Liver (tissue), 8 donors: ENCODE measurements at regions not wholly inside any gene's neighbourhood (a gene's known extent, or its start where the extent isn't known, plus 50 kb on each side); places are given as distances from the start of the nearest gene placed in this dataset.
A peak's percentile ranks its signal among the peaks of the same experiment; 100 is the strongest.

Experiments used
- DNase-seq: peaks from one replicate; pipeline ENCODE4 v3.0.0-alpha.2; 2017; ENCODE audit warnings: low spot score
- H3K27ac ChIP-seq, 2 donors: one replicate each; pipeline ENCODE4 v1.7.0; 2013; ENCODE audit warnings: inconsistent platforms in 2 of 2, low read length in 2 of 2, control low read depth in 1 of 2, low read depth in 1 of 2, mild to moderate bottlenecking in 1 of 2
- H3K27me3 ChIP-seq, 4 donors: one replicate each; pipeline versions ENCODE4 v1.6.1 to v1.7.0; 2013; ENCODE audit warnings: low read length in 3 of 4, inconsistent platforms in 1 of 4, mild to moderate bottlenecking in 1 of 4, moderate library complexity in 1 of 4; ENCODE audit not compliant: control insufficient read depth in 4 of 4, insufficient read depth in 4 of 4
- H3K36me3 ChIP-seq, 4 donors: one replicate each; pipeline versions ENCODE4 v1.6.1 to v1.7.0; 2013; ENCODE audit warnings: low read length in 3 of 4, mild to moderate bottlenecking in 3 of 4, low read depth in 1 of 4, moderate library complexity in 1 of 4; ENCODE audit not compliant: control insufficient read depth in 4 of 4, insufficient read depth in 3 of 4
- H3K4me1 ChIP-seq, 4 donors: one replicate each; pipeline versions ENCODE4 v1.6.1 to v1.7.0; 2013; ENCODE audit warnings: low read length in 3 of 4, mild to moderate bottlenecking in 3 of 4, moderate library complexity in 1 of 4; ENCODE audit not compliant: control insufficient read depth in 4 of 4, insufficient read depth in 4 of 4
- H3K4me3 ChIP-seq, 3 donors: one replicate each; pipeline versions ENCODE4 v1.6.1 to v1.7.0; 2013; ENCODE audit warnings: low read length in 3 of 3, control low read depth in 1 of 3, low read depth in 1 of 3, mild to moderate bottlenecking in 1 of 3
- H3K9ac ChIP-seq, 2 donors: one replicate each; pipeline ENCODE4 v1.7.0; 2013; ENCODE audit warnings: low read length in 2 of 2, mild to moderate bottlenecking in 2 of 2, moderate library complexity in 2 of 2, control low read depth in 1 of 2, low read depth in 1 of 2
- H3K9me3 ChIP-seq, 4 donors: one replicate each; pipeline versions ENCODE4 v1.6.1 to v1.7.0; 2013; ENCODE audit warnings: low read length in 3 of 4; ENCODE audit not compliant: control insufficient read depth in 4 of 4
- EGR1 ChIP-seq, 2 donors: IDR thresholded peaks; 2 replicates each; pipeline ENCODE4 v1.6.1; 2016 to 2018; ENCODE audit warnings: antibody characterized with exemption in 2 of 2, low read depth in 2 of 2
- FOXA1 ChIP-seq: IDR thresholded peaks from 2 replicates; pipeline ENCODE4 v1.6.1; 2016; ENCODE audit warnings: antibody characterized with exemption
- FOXA2 ChIP-seq: IDR thresholded peaks from 2 replicates; pipeline ENCODE4 v1.6.1; 2016; ENCODE audit warnings: antibody characterized with exemption
- GABPA ChIP-seq, 2 donors: IDR thresholded peaks in 1 of 2; conservative IDR thresholded peaks in 1 of 2; 2 replicates each; pipeline ENCODE4 v1.6.1; 2016; ENCODE audit warnings: antibody characterized with exemption in 2 of 2, mild to moderate bottlenecking in 1 of 2, moderate library complexity in 1 of 2
- HNF4G ChIP-seq: IDR thresholded peaks from 2 replicates; pipeline ENCODE4 v1.6.1; 2016; ENCODE audit warnings: antibody characterized with exemption
- NR2F2 ChIP-seq: IDR thresholded peaks from 2 replicates; pipeline ENCODE4 v1.6.1; 2016; ENCODE audit warnings: antibody characterized with exemption
- RAD21 ChIP-seq, 2 donors: IDR thresholded peaks; 2 replicates each; pipeline ENCODE4 v1.6.1; 2016; ENCODE audit warnings: antibody characterized with exemption in 2 of 2, mild to moderate bottlenecking in 2 of 2
- RXRA ChIP-seq, 2 donors: IDR thresholded peaks; 2 replicates each; pipeline ENCODE4 v1.6.1; 2017 to 2018; ENCODE audit warnings: antibody characterized with exemption in 2 of 2, mild to moderate bottlenecking in 1 of 2
- SP1 ChIP-seq: IDR thresholded peaks from 2 replicates; pipeline ENCODE4 v1.6.1; 2018; ENCODE audit warnings: antibody characterized with exemption, mild to moderate bottlenecking
- TAF1 ChIP-seq: conservative IDR thresholded peaks from 2 replicates; pipeline ENCODE4 v1.6.1; 2016; ENCODE audit warnings: antibody characterized with exemption, mild to moderate bottlenecking
- YY1 ChIP-seq: IDR thresholded peaks from 2 replicates; pipeline ENCODE4 v1.6.1; 2016; ENCODE audit warnings: antibody characterized with exemption, mild to moderate bottlenecking
- WGBS: extraction: QIAGEN DNeasy Blood & Tissue Kit; methylation state at CpG from one replicate; pipeline ENCODE4 v1.1.7; 2013; 5-methylcytosine and 5-hydroxymethylcytosine counted together
- TF ChIP-seq, protein P1 (sequence below): IDR thresholded peaks from 2 replicates; pipeline ENCODE4 v1.6.1; 2016; ENCODE audit warnings: antibody characterized with exemption
- TF ChIP-seq, protein P2 (sequence below): fragments of 150-350 bp; IDR thresholded peaks from 2 replicates; pipeline ENCODE4 v1.5.1; 2017; ENCODE audit warnings: improper control_type of control experiment, low read depth, low read length; ENCODE audit not compliant: missing input control
- TF ChIP-seq, protein P3 (sequence below): IDR thresholded peaks from 2 replicates; pipeline ENCODE4 v1.6.1; 2016; ENCODE audit warnings: antibody characterized with exemption
- TF ChIP-seq, protein P4 (sequence below): IDR thresholded peaks from 2 replicates; pipeline ENCODE4 v1.6.1; 2016; ENCODE audit warnings: antibody characterized with exemption, mild to moderate bottlenecking
- donor health status: healthy.
- donor health status: healthy.
- donor health status: healthy.
- donor health status: healthy.
- donor health status: healthy.

DNA sequence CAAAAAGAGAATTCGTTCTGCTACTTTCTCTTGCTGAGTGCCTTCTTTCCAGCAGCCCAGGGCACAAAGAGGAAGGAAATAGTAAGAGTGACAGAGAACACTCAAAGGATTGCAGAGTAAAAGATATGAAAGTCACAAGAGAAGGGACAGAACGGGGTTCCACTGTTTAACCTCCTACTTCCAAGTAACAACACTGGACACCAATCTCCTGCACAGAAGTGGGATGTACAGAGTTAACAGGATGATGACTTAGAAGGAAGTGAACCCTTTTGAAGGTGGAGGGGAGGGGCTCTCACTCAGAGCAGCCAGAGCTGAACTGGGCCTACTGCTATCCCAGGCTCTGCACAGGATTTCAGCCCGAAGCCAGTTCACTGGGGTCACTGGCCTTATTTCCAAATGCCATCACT lies 130.1 kb upstream of the PRICKLE2 start:
- DNase-seq: no peak
- Histone ChIP-seq H3K27me3 (no peaks in the 10 kb centered on the region), H3K4me1 (peaks cover 0 to 3% (median 0%) of the 10 kb centered on the region in 4 donors), H3K9me3 (no peaks in the 10 kb centered on the region), H3K9ac (no peak overlapping the region), H3K36me3 (no peaks in the 10 kb centered on the region), H3K4me3 (no peak overlapping the region), H3K27ac (peak overlapping the region; percentile 37 to 38)
- WGBS: 57% methylated on average over 3 of the region's 3 CpGs
- TF ChIP-seq RAD21 (IDR thresholded peaks at IDR 0.05) (peak; percentile 30 to 35), NR2F2 (peak; percentile 88), SP1 (peak; percentile 33), FOXA1 (no peak), HNF4G (no peak), RXRA (IDR thresholded peaks at IDR 0.05) (peak; percentile 38 to 53)
- TF ChIP-seq, protein P1, sequence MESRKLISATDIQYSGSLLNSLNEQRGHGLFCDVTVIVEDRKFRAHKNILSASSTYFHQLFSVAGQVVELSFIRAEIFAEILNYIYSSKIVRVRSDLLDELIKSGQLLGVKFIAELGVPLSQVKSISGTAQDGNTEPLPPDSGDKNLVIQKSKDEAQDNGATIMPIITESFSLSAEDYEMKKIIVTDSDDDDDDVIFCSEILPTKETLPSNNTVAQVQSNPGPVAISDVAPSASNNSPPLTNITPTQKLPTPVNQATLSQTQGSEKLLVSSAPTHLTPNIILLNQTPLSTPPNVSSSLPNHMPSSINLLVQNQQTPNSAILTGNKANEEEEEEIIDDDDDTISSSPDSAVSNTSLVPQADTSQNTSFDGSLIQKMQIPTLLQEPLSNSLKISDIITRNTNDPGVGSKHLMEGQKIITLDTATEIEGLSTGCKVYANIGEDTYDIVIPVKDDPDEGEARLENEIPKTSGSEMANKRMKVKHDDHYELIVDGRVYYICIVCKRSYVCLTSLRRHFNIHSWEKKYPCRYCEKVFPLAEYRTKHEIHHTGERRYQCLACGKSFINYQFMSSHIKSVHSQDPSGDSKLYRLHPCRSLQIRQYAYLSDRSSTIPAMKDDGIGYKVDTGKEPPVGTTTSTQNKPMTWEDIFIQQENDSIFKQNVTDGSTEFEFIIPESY: no peak
- TF ChIP-seq, protein P2, sequence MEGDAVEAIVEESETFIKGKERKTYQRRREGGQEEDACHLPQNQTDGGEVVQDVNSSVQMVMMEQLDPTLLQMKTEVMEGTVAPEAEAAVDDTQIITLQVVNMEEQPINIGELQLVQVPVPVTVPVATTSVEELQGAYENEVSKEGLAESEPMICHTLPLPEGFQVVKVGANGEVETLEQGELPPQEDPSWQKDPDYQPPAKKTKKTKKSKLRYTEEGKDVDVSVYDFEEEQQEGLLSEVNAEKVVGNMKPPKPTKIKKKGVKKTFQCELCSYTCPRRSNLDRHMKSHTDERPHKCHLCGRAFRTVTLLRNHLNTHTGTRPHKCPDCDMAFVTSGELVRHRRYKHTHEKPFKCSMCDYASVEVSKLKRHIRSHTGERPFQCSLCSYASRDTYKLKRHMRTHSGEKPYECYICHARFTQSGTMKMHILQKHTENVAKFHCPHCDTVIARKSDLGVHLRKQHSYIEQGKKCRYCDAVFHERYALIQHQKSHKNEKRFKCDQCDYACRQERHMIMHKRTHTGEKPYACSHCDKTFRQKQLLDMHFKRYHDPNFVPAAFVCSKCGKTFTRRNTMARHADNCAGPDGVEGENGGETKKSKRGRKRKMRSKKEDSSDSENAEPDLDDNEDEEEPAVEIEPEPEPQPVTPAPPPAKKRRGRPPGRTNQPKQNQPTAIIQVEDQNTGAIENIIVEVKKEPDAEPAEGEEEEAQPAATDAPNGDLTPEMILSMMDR: no peak

DNA sequence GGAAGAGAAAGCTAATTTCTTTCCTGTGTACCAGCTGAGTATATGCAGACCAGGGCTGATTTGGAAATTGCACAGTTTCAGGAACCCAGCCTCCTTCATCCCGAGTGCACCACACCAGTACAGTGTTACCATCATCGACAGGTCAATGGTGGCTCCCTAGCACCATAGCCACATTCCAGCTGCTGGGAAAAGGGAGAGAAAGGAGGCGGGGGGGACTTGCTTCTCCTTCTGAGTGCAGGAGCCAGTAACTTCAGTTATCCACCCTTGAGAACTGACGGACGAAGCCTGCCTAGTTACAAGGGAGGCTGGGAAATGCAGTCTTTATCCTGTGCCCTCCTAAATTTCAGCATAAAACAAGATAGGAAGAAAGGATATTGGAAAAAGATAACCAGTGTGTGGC lies 129.7 kb upstream of the PRICKLE2 start:
- no peak overlapping the region for H3K4me3 ChIP-seq
- 72% methylated on average over 5 of the region's 5 CpGs for whole genome bisulfite sequencing
- H3K27ac ChIP-seq: peak overlapping the region; percentile 37 to 38
- no peak for TF ChIP-seq RAD21 (IDR thresholded peaks at IDR 0.05)
- H3K36me3 ChIP-seq: no peaks in the 10 kb centered on the region
- no peak for DNase-seq
- no peak overlapping the region for H3K9ac ChIP-seq
- peaks cover 0 to 3% (median 0%) of the 10 kb centered on the region in 4 donors for H3K4me1 ChIP-seq
- H3K9me3 ChIP-seq: no peaks in the 10 kb centered on the region
- no peaks in the 10 kb centered on the region for H3K27me3 ChIP-seq

DNA sequence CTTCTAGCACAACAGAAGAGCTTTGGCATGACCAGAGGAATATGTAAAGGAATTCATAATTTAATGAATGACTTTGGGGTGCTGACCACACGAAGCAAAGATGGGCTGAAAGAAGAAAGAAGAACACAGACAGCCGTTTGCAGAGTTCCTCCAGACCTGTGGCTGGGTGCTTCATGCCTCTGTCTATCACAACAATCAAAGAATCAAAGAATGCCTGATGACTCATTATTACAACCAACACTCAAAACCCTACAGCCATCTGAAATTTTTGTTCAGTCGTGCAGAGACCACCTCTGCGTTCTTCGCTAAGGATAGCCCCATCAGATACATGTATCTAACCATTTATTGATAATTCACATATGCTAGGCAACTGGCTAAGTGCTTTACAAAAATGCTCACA lies 129.0 kb upstream of the PRICKLE2 start:
- H3K27me3 ChIP-seq: no peaks in the 10 kb centered on the region
- peaks cover 0 to 3% (median 0%) of the 10 kb centered on the region in 4 donors for H3K4me1 ChIP-seq
- H3K36me3 ChIP-seq: no peaks in the 10 kb centered on the region
- DNase-seq: no peak
- no peak overlapping the region for H3K9ac ChIP-seq
- TF ChIP-seq FOXA1: no peak
- no peak for TF ChIP-seq GABPA (IDR thresholded peaks at IDR 0.05 in 1 of 2, conservative IDR thresholded peaks at IDR 0.05 in 1 of 2)
- TF ChIP-seq YY1: no peak
- TF ChIP-seq, protein P3, sequence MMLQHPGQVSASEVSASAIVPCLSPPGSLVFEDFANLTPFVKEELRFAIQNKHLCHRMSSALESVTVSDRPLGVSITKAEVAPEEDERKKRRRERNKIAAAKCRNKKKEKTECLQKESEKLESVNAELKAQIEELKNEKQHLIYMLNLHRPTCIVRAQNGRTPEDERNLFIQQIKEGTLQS: no peak
- TF ChIP-seq HNF4G: no peak
- no peak for TF ChIP-seq FOXA2
- no peak for TF ChIP-seq RAD21 (IDR thresholded peaks at IDR 0.05)
- TF ChIP-seq, protein P4, sequence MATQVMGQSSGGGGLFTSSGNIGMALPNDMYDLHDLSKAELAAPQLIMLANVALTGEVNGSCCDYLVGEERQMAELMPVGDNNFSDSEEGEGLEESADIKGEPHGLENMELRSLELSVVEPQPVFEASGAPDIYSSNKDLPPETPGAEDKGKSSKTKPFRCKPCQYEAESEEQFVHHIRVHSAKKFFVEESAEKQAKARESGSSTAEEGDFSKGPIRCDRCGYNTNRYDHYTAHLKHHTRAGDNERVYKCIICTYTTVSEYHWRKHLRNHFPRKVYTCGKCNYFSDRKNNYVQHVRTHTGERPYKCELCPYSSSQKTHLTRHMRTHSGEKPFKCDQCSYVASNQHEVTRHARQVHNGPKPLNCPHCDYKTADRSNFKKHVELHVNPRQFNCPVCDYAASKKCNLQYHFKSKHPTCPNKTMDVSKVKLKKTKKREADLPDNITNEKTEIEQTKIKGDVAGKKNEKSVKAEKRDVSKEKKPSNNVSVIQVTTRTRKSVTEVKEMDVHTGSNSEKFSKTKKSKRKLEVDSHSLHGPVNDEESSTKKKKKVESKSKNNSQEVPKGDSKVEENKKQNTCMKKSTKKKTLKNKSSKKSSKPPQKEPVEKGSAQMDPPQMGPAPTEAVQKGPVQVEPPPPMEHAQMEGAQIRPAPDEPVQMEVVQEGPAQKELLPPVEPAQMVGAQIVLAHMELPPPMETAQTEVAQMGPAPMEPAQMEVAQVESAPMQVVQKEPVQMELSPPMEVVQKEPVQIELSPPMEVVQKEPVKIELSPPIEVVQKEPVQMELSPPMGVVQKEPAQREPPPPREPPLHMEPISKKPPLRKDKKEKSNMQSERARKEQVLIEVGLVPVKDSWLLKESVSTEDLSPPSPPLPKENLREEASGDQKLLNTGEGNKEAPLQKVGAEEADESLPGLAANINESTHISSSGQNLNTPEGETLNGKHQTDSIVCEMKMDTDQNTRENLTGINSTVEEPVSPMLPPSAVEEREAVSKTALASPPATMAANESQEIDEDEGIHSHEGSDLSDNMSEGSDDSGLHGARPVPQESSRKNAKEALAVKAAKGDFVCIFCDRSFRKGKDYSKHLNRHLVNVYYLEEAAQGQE: no peak
- no peak for TF ChIP-seq TAF1
- TF ChIP-seq, protein P1: no peak
- TF ChIP-seq, protein P2: no peak
- no peak for TF ChIP-seq EGR1 (IDR thresholded peaks at IDR 0.05; ENCODE audit: low read depth in 2 of 2)
- H3K27ac ChIP-seq: no peak overlapping the region
- H3K4me3 ChIP-seq: no peak overlapping the region
- WGBS: 89% methylated on average over 5 of the region's 5 CpGs
- no peaks in the 10 kb centered on the region for H3K9me3 ChIP-seq
